HEK293 (cell line): ENCODE measurements at regions not wholly inside any gene's neighbourhood (a gene's known extent, or its start where the extent isn't known, plus 50 kb on each side); places are given as distances from the start of the nearest gene placed in this dataset.

ENCODE experiments used
- CTCF ChIA-PET: fragments of 350-600 bp; formaldehyde crosslinking; extraction: SDS; loops from one replicate; lab custom pipeline; 2021; ENCODE audit warnings: antibody characterized with exemption; lab: Yijun Ruan, JAX
- POLR2A ChIA-PET: fragments of 300-600 bp; formaldehyde crosslinking; extraction: SDS; loops from one replicate; lab custom pipeline; 2020; ENCODE audit warnings: antibody characterized with exemption, inconsistent platforms; lab: Yijun Ruan, JAX
- H3K27ac ChIP-seq: fragments of 200-500 bp; sonication (Bioruptor generic); 2 replicates; pipeline ENCODE4 v1.5.1; 2014; ENCODE audit warnings: low read depth, low read length, control low read depth, inconsistent platforms; ENCODE audit errors: extremely low read depth
- H3K36me3 ChIP-seq, 2 experiments: fragments of 200-500 bp in 1 of 2; sonication (Bioruptor generic) in 1 of 2; 1 replicate in 1 of 2; 2 replicates in 1 of 2; pipeline ENCODE4 v1.5.1; 2014 to 2017; ENCODE audit warnings: inconsistent platforms in 2 of 2, low read length in 2 of 2; ENCODE audit not compliant: control insufficient read depth in 2 of 2, insufficient read depth in 1 of 2
- H3K4me1 ChIP-seq: fragments of 200-500 bp; sonication (Bioruptor generic); 2 replicates; pipeline ENCODE4 v1.5.1; 2014; ENCODE audit warnings: mild to moderate bottlenecking, low read length, inconsistent platforms; ENCODE audit not compliant: control insufficient read depth, insufficient read depth
- H3K4me3 ChIP-seq: 2 replicates; pipeline ENCODE4 v1.5.1; 2011; ENCODE audit warnings: low read depth, mild to moderate bottlenecking, control low read depth, low read length, moderate library complexity
- H3K9me3 ChIP-seq: fragments of 200-500 bp; sonication (Bioruptor generic); 2 replicates; pipeline ENCODE4 v1.5.1; 2014; ENCODE audit warnings: low read depth, low read length, inconsistent platforms; ENCODE audit not compliant: control insufficient read depth, insufficient read depth
- GFI1B ChIP-seq: fragments of 450-650 bp; formaldehyde crosslinking; IDR thresholded peaks from 2 replicates; pipeline ENCODE4 v1.5.1; 2016; ENCODE audit warnings: missing biosample characterization, missing genetic modification characterization
- KLF8 ChIP-seq: fragments of 450-650 bp; formaldehyde crosslinking; IDR thresholded peaks from 2 replicates; pipeline ENCODE4 v1.5.1; 2016; ENCODE audit warnings: missing biosample characterization, missing genetic modification characterization
- KLF9 ChIP-seq: fragments of 450-650 bp; formaldehyde crosslinking; IDR thresholded peaks from 2 replicates; pipeline ENCODE4 v1.5.1; 2016; ENCODE audit warnings: missing biosample characterization, missing genetic modification characterization, low read depth
- YY1 ChIP-seq: fragments of 450-650 bp; formaldehyde crosslinking; IDR thresholded peaks from 2 replicates; pipeline ENCODE4 v1.5.1; 2018; ENCODE audit warnings: missing biosample characterization, missing genetic modification characterization
- ZBTB17 ChIP-seq: fragments of 450-650 bp; formaldehyde crosslinking; IDR thresholded peaks from 2 replicates; pipeline ENCODE4 v1.5.1; 2016; ENCODE audit warnings: missing biosample characterization, missing genetic modification characterization
- ZBTB8A ChIP-seq: fragments of 450-650 bp; formaldehyde crosslinking; IDR thresholded peaks from 2 replicates; pipeline ENCODE4 v1.5.1; 2016; ENCODE audit warnings: missing biosample characterization, missing genetic modification characterization
- ZEB2 ChIP-seq: fragments of 450-650 bp; formaldehyde crosslinking; IDR thresholded peaks from 2 replicates; pipeline ENCODE4 v1.5.1; 2016; ENCODE audit warnings: missing biosample characterization, missing genetic modification characterization
- ZNF114 ChIP-seq: fragments of 450-650 bp; formaldehyde crosslinking; IDR thresholded peaks from 2 replicates; pipeline ENCODE4 v1.5.0; 2017; ENCODE audit warnings: missing biosample characterization, missing genetic modification characterization
- ZNF157 ChIP-seq: fragments of 450-650 bp; formaldehyde crosslinking; IDR thresholded peaks from 2 replicates; pipeline ENCODE4 v1.5.1; 2016; ENCODE audit warnings: missing biosample characterization, missing genetic modification characterization
- ZNF16 ChIP-seq: fragments of 450-650 bp; formaldehyde crosslinking; IDR thresholded peaks from 2 replicates; pipeline ENCODE4 v1.5.1; 2016; ENCODE audit warnings: low read depth, missing biosample characterization, missing genetic modification characterization
- ZNF510 ChIP-seq: fragments of 450-650 bp; formaldehyde crosslinking; IDR thresholded peaks from 2 replicates; pipeline ENCODE4 v1.5.1; 2018; ENCODE audit warnings: mild to moderate bottlenecking, missing genetic modification characterization, missing biosample characterization; ENCODE audit not compliant: insufficient replicate concordance
- ZNF555 ChIP-seq: fragments of 450-650 bp; formaldehyde crosslinking; conservative IDR thresholded peaks from 2 replicates; pipeline ENCODE4 v1.5.1; 2017; ENCODE audit warnings: missing biosample characterization, mild to moderate bottlenecking, missing genetic modification characterization, inconsistent platforms
- ZNF626 ChIP-seq: fragments of 450-650 bp; sonication (Bioruptor Pico); formaldehyde crosslinking; IDR thresholded peaks from 2 replicates; pipeline ENCODE4 v1.5.1; 2018; ENCODE audit warnings: missing biosample characterization, missing genetic modification characterization, inconsistent platforms
- ZNF76 ChIP-seq: fragments of 450-650 bp; formaldehyde crosslinking; IDR thresholded peaks from 2 replicates; pipeline ENCODE4; 2016; ENCODE audit warnings: low read depth, missing biosample characterization, missing genetic modification characterization, borderline replicate concordance
- ZNF768 ChIP-seq: fragments of 450-650 bp; formaldehyde crosslinking; IDR thresholded peaks from 2 replicates; pipeline ENCODE4 v1.5.1; 2018; ENCODE audit warnings: missing biosample characterization, mild to moderate bottlenecking, missing genetic modification characterization
- ZNF792 ChIP-seq: fragments of 450-650 bp; formaldehyde crosslinking; IDR thresholded peaks from 2 replicates; pipeline ENCODE4 v1.5.1; 2016; ENCODE audit warnings: missing biosample characterization, missing genetic modification characterization
- ZNF830 ChIP-seq: fragments of 450-650 bp; IDR thresholded peaks from 2 replicates; pipeline ENCODE4 v1.5.0; 2018; ENCODE audit warnings: missing biosample characterization, missing genetic modification characterization, low read depth, mild to moderate bottlenecking, moderate library complexity
- TF ChIP-seq, protein P1 (sequence below): fragments of 450-650 bp; formaldehyde crosslinking; conservative IDR thresholded peaks from 2 replicates; pipeline ENCODE4 v1.5.1; 2016; ENCODE audit warnings: low read depth, missing biosample characterization, missing genetic modification characterization
- TF ChIP-seq, protein P2 (sequence below): fragments of 450-650 bp; formaldehyde crosslinking; IDR thresholded peaks from 2 replicates; pipeline ENCODE4 v1.5.1; 2016; ENCODE audit warnings: missing biosample characterization, missing genetic modification characterization
- TF ChIP-seq, protein P3 (sequence below): fragments of 450-650 bp; formaldehyde crosslinking; IDR thresholded peaks from 2 replicates; pipeline ENCODE4 v1.5.1; 2017; ENCODE audit warnings: missing biosample characterization, missing genetic modification characterization
- TF ChIP-seq, protein P4 (sequence below): fragments of 450-650 bp; formaldehyde crosslinking; IDR thresholded peaks from 2 replicates; pipeline ENCODE4; 2016; ENCODE audit warnings: missing biosample characterization, missing genetic modification characterization

DNA sequence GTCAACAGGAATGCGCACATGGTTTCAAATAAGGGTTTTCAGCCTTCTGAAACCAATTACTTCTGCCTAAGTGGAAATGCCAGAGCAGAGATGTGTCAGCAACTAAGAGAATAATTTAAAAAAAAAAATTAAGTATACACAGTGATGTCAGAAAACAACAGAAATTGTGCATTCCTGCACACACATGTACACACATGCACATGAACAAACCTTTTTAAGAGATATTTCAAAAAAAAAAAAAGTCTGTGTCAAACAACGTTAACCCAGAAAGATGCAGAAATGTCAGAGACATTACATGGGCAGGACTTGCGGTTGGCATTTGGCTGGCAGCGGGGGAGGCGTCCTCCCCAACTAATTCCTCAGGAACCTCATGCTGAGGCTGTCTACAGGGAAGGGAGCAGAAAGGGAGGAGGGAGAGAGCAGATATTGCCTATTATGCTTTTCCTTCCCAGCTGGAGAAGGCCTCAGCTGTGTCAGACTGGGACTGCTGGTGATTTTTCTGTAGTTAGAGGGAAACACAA is 536.9 kb upstream of the WWC1 start:
- ChIA-PET CTCF (no interaction called here), POLR2A (no interaction called here)
- H3K4me1 ChIP-seq: no peaks in the 10 kb centered on the region
- no peaks in the 10 kb centered on the region for H3K36me3 ChIP-seq
- no peak for TF ChIP-seq ZNF114
- TF ChIP-seq, protein P1, sequence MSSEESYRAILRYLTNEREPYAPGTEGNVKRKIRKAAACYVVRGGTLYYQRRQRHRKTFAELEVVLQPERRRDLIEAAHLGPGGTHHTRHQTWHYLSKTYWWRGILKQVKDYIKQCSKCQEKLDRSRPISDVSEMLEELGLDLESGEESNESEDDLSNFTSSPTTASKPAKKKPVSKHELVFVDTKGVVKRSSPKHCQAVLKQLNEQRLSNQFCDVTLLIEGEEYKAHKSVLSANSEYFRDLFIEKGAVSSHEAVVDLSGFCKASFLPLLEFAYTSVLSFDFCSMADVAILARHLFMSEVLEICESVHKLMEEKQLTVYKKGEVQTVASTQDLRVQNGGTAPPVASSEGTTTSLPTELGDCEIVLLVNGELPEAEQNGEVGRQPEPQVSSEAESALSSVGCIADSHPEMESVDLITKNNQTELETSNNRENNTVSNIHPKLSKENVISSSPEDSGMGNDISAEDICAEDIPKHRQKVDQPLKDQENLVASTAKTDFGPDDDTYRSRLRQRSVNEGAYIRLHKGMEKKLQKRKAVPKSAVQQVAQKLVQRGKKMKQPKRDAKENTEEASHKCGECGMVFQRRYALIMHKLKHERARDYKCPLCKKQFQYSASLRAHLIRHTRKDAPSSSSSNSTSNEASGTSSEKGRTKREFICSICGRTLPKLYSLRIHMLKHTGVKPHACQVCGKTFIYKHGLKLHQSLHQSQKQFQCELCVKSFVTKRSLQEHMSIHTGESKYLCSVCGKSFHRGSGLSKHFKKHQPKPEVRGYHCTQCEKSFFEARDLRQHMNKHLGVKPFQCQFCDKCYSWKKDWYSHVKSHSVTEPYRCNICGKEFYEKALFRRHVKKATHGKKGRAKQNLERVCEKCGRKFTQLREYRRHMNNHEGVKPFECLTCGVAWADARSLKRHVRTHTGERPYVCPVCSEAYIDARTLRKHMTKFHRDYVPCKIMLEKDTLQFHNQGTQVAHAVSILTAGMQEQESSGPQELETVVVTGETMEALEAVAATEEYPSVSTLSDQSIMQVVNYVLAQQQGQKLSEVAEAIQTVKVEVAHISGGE (tag by site-specific recombination): no peak
- no peak for TF ChIP-seq ZNF16
- TF ChIP-seq ZNF792 (tag by site-specific recombination): no peak
- TF ChIP-seq, protein P2, sequence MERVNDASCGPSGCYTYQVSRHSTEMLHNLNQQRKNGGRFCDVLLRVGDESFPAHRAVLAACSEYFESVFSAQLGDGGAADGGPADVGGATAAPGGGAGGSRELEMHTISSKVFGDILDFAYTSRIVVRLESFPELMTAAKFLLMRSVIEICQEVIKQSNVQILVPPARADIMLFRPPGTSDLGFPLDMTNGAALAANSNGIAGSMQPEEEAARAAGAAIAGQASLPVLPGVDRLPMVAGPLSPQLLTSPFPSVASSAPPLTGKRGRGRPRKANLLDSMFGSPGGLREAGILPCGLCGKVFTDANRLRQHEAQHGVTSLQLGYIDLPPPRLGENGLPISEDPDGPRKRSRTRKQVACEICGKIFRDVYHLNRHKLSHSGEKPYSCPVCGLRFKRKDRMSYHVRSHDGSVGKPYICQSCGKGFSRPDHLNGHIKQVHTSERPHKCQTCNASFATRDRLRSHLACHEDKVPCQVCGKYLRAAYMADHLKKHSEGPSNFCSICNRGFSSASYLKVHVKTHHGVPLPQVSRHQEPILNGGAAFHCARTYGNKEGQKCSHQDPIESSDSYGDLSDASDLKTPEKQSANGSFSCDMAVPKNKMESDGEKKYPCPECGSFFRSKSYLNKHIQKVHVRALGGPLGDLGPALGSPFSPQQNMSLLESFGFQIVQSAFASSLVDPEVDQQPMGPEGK (tag by site-specific recombination): no peak
- TF ChIP-seq ZNF157 (tag by site-specific recombination): no peak
- TF ChIP-seq ZNF830: no peak
- TF ChIP-seq GFI1B: no peak
- TF ChIP-seq ZNF510: no peak
- TF ChIP-seq, protein P3, sequence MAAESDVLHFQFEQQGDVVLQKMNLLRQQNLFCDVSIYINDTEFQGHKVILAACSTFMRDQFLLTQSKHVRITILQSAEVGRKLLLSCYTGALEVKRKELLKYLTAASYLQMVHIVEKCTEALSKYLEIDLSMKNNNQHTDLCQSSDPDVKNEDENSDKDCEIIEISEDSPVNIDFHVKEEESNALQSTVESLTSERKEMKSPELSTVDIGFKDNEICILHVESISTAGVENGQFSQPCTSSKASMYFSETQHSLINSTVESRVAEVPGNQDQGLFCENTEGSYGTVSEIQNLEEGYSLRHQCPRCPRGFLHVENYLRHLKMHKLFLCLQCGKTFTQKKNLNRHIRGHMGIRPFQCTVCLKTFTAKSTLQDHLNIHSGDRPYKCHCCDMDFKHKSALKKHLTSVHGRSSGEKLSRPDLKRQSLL: no peak
- TF ChIP-seq ZBTB17 (tag by site-specific recombination): no peak
- TF ChIP-seq ZNF768 (tag by site-specific recombination): no peak
- no peak for TF ChIP-seq YY1 (tag by site-specific recombination)
- TF ChIP-seq ZEB2: no peak
- TF ChIP-seq, protein P4, sequence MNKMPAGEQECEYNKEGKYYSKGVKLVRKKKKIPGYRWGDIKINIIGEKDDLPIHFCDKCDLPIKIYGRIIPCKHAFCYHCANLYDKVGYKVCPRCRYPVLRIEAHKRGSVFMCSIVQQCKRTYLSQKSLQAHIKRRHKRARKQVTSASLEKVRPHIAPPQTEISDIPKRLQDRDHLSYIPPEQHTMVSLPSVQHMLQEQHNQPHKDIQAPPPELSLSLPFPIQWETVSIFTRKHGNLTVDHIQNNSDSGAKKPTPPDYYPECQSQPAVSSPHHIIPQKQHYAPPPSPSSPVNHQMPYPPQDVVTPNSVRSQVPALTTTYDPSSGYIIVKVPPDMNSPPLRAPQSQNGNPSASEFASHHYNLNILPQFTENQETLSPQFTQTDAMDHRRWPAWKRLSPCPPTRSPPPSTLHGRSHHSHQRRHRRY (tag by site-specific recombination): no peak
- no peak for TF ChIP-seq ZNF555
- TF ChIP-seq ZNF76: no peak
- TF ChIP-seq ZBTB8A (tag by site-specific recombination): no peak
- TF ChIP-seq KLF9: no peak
- no peaks in the 10 kb centered on the region for H3K9me3 ChIP-seq
- H3K27ac ChIP-seq: no peak overlapping the region
- no peak overlapping the region for H3K4me3 ChIP-seq

DNA sequence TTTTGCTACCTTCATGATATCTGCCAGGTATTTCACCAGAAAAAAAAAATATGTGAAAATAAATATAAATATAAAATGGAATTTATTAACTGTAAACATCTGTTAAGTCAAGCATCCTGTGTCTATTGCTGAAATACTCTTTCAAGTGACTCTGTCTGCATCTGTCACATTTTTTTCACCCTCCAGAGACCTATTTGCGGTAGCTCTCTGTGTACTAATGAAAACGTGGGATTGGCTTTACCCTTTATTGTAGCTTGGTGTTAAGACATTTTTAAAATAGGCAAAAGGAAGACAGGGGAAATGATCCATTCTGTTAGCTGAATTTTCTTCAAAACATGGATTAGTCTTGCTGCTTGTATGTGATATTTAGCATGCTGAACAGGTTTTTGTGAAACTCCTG is 536.0 kb upstream of the WWC1 start:
- no peaks in the 10 kb centered on the region for H3K36me3 ChIP-seq
- no peak for TF ChIP-seq ZNF626 (tag by site-specific recombination)
- no peak for TF ChIP-seq KLF8 (tag by site-specific recombination)
- H3K27ac ChIP-seq: no peak overlapping the region
- H3K9me3 ChIP-seq: no peaks in the 10 kb centered on the region
- ChIA-PET POLR2A (no interaction called here), CTCF (interaction anchor here (0.9 kb wide), 1 partner anchor 176 kb away, joined by 3 read pairs; no protein-coding TSS in a partner anchor)
- no peak overlapping the region for H3K4me3 ChIP-seq
- no peaks in the 10 kb centered on the region for H3K4me1 ChIP-seq
